ENCODE measurements at regions not wholly inside any gene's neighbourhood (a gene's known extent, or its start where the extent isn't known, plus 50 kb on each side); places are given as distances from the start of the nearest gene placed in this dataset.
"Not testable (repeated sequence)": the region's sequence is repeated elsewhere in the genome, so short reads cannot be mapped to it uniquely, and the experiment has no call there.

DNA sequence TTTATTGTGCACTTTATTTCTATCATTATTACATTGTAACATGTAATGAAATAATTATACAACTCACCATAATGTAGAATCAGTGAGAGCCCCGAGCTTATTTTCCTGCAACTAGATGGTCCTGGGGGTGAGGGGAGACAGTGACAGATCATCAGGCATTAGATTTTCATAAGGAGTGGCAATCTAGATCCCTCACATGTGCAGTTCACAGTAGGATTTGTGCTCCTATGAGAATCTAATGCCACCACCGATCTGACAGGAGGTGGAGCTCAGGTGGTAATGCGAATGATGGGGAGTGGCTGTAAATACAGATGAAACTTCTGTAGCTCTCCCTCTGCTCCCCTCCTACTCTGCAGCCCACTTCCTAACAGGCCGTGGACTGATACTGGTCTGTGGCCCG, 58.5 kb upstream of the SCAF4 start:
- not testable (repeated sequence) for TF ChIP-seq EZH2 (IDR thresholded peaks at IDR 0.05; ENCODE audit: low read length, missing control alignments)
- TF ChIP-seq, protein P1, sequence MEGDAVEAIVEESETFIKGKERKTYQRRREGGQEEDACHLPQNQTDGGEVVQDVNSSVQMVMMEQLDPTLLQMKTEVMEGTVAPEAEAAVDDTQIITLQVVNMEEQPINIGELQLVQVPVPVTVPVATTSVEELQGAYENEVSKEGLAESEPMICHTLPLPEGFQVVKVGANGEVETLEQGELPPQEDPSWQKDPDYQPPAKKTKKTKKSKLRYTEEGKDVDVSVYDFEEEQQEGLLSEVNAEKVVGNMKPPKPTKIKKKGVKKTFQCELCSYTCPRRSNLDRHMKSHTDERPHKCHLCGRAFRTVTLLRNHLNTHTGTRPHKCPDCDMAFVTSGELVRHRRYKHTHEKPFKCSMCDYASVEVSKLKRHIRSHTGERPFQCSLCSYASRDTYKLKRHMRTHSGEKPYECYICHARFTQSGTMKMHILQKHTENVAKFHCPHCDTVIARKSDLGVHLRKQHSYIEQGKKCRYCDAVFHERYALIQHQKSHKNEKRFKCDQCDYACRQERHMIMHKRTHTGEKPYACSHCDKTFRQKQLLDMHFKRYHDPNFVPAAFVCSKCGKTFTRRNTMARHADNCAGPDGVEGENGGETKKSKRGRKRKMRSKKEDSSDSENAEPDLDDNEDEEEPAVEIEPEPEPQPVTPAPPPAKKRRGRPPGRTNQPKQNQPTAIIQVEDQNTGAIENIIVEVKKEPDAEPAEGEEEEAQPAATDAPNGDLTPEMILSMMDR (conservative IDR thresholded peaks at IDR 0.05 in 1 of 2, IDR thresholded peaks at IDR 0.05 in 1 of 2; ENCODE audit: low read depth in 1 of 2, low read length in 2 of 2): not testable (repeated sequence)

All from fibroblast of lung (primary cell).